H9 (cell line): ENCODE measurements at regions not wholly inside any gene's neighbourhood (a gene's known extent, or its start where the extent isn't known, plus 50 kb on each side); places are given as distances from the start of the nearest gene placed in this dataset.

Source experiments
- DNase-seq: peaks from one replicate; pipeline ENCODE4 v3.0.0-alpha.2; 2017
- H2AFZ ChIP-seq: one replicate; pipeline ENCODE4 v1.6.1; 2013; ENCODE audit warnings: mild to moderate bottlenecking, low read length, control low read depth, moderate library complexity
- H2AK5ac ChIP-seq: 2 replicates; pipeline ENCODE4 v1.6.1; 2013; ENCODE audit warnings: low read length, control low read depth, mixed read lengths; ENCODE audit not compliant: insufficient read length
- H2BK120ac ChIP-seq: one replicate; pipeline ENCODE4 v1.6.1; 2013; ENCODE audit warnings: low read depth, mild to moderate bottlenecking, low read length, control low read depth, inconsistent platforms; ENCODE audit not compliant: poor library complexity, severe bottlenecking
- H2BK12ac ChIP-seq: 2 replicates; pipeline ENCODE4 v1.6.1; 2013; ENCODE audit warnings: low read length, control low read depth, mixed read lengths, low read depth; ENCODE audit not compliant: insufficient read length
- H2BK15ac ChIP-seq: 2 replicates; pipeline ENCODE4 v1.6.1; 2013; ENCODE audit warnings: low read depth, low read length, control low read depth
- H2BK20ac ChIP-seq: one replicate; pipeline ENCODE4 v1.6.1; 2013; ENCODE audit warnings: low read depth, mild to moderate bottlenecking, low read length, control low read depth, inconsistent platforms; ENCODE audit not compliant: poor library complexity, severe bottlenecking
- H2BK5ac ChIP-seq: 2 replicates; pipeline ENCODE4 v1.6.1; 2013; ENCODE audit warnings: low read length, control low read depth, mixed read lengths; ENCODE audit not compliant: insufficient read length
- H3K14ac ChIP-seq: 2 replicates; pipeline ENCODE4 v1.6.1; 2013; ENCODE audit warnings: low read length, control low read depth; ENCODE audit not compliant: insufficient read depth
- H3K18ac ChIP-seq: 2 replicates; pipeline ENCODE4 v1.6.1; 2013; ENCODE audit warnings: low read depth, mild to moderate bottlenecking, mixed read lengths, low read length, control low read depth; ENCODE audit not compliant: insufficient read length
- H3K23ac ChIP-seq: 2 replicates; pipeline ENCODE4 v1.6.1; 2013; ENCODE audit warnings: low read length, control low read depth, mixed read lengths, low read depth; ENCODE audit not compliant: insufficient read length
- H3K23me2 ChIP-seq: 2 replicates; pipeline ENCODE4 v1.6.1; 2013; ENCODE audit warnings: low read depth, mild to moderate bottlenecking, mixed read lengths, low read length, control low read depth; ENCODE audit not compliant: insufficient read length, poor library complexity, severe bottlenecking
- H3K27ac ChIP-seq: 2 replicates; pipeline ENCODE4 v1.5.1; 2013; ENCODE audit warnings: low read length, control low read depth, mixed read lengths, low read depth; ENCODE audit not compliant: insufficient read length
- H3K27me3 ChIP-seq: 2 replicates; pipeline ENCODE4 v1.6.1; 2013; ENCODE audit warnings: low read length, control low read depth, inconsistent platforms; ENCODE audit not compliant: insufficient read depth
- H3K4ac ChIP-seq: 2 replicates; pipeline ENCODE4 v1.6.1; 2013; ENCODE audit warnings: low read depth, mild to moderate bottlenecking, control low read depth, inconsistent platforms, low read length, moderate library complexity
- H3K4me1 ChIP-seq: 2 replicates; pipeline ENCODE4 v1.6.1; 2013; ENCODE audit warnings: low read length, control low read depth, inconsistent platforms; ENCODE audit not compliant: insufficient read depth
- H3K4me2 ChIP-seq: 2 replicates; pipeline ENCODE4 v1.6.1; 2013; ENCODE audit warnings: low read length, control low read depth, mixed read lengths; ENCODE audit not compliant: insufficient read length, insufficient read depth
- H3K56ac ChIP-seq: 2 replicates; pipeline ENCODE4 v1.6.1; 2013; ENCODE audit warnings: low read depth, mild to moderate bottlenecking, mixed read lengths, low read length, control low read depth; ENCODE audit not compliant: insufficient read length
- H3K79me1 ChIP-seq: 2 replicates; pipeline ENCODE4 v1.6.1; 2013; ENCODE audit warnings: low read depth, mild to moderate bottlenecking, moderate library complexity, low read length, control low read depth, inconsistent platforms; ENCODE audit not compliant: insufficient read depth, poor library complexity, severe bottlenecking
- H3K79me2 ChIP-seq: 2 replicates; pipeline ENCODE4 v1.6.1; 2013; ENCODE audit warnings: low read length, control low read depth, inconsistent platforms; ENCODE audit not compliant: insufficient read depth
- H3K9ac ChIP-seq: 2 replicates; pipeline ENCODE4 v1.6.1; 2013; ENCODE audit warnings: low read length, control low read depth, mixed read lengths; ENCODE audit not compliant: insufficient read length; ENCODE audit errors: extremely low read depth
- H3K9me3 ChIP-seq: one replicate; pipeline ENCODE4 v1.6.1; 2013; ENCODE audit warnings: low read depth, low read length, inconsistent platforms; ENCODE audit not compliant: control insufficient read depth
- H3T11ph ChIP-seq: one replicate; pipeline ENCODE4 v1.6.1; 2013; ENCODE audit warnings: mild to moderate bottlenecking, low read length, control low read depth, inconsistent platforms
- H4K20me1 ChIP-seq: one replicate; pipeline ENCODE4 v1.6.1; 2013; ENCODE audit not compliant: control insufficient read depth, insufficient read length, insufficient read depth
- H4K5ac ChIP-seq: 2 replicates; pipeline ENCODE4 v1.6.1; 2013; ENCODE audit warnings: low read depth, mild to moderate bottlenecking, mixed read lengths, low read length, control low read depth; ENCODE audit not compliant: insufficient read length
- H4K8ac ChIP-seq: replicated peaks from 2 replicates; pipeline ENCODE4 v1.6.1; 2013; ENCODE audit warnings: low read length, control low read depth, mixed read lengths, low read depth; ENCODE audit not compliant: insufficient read length
- H4K91ac ChIP-seq: 2 replicates; pipeline ENCODE4 v1.6.1; 2013; ENCODE audit warnings: low read depth, mild to moderate bottlenecking, moderate library complexity, mixed read lengths, low read length, control low read depth; ENCODE audit not compliant: insufficient read length
- H3K27ac Mint-ChIP-seq, 3 experiments: 2 replicates in 2 of 3; 3 replicates in 1 of 3; pipeline ENCODE4 v1.8.0; 2020 to 2021; ENCODE audit warnings: mixed read lengths in 3 of 3, mild to moderate bottlenecking in 1 of 3, moderate library complexity in 1 of 3
- H3K27me3 Mint-ChIP-seq: 2 replicates; pipeline ENCODE4 v1.8.0; 2021; ENCODE audit warnings: low read depth, mild to moderate bottlenecking, moderate library complexity, mixed read lengths
- H3K36me3 Mint-ChIP-seq, 3 experiments: 2 replicates in 2 of 3; 3 replicates in 1 of 3; pipeline ENCODE4 v1.8.0; 2020 to 2021; ENCODE audit warnings: low read depth in 3 of 3, mixed read lengths in 3 of 3; ENCODE audit not compliant: insufficient read depth in 1 of 3
- H3K4me1 Mint-ChIP-seq, 2 experiments: 2 replicates each; pipeline ENCODE4 v1.8.0; 2020; ENCODE audit warnings: mixed read lengths in 2 of 2
- H3K4me3 Mint-ChIP-seq, 2 experiments: 2 replicates in 1 of 2; 3 replicates in 1 of 2; pipeline ENCODE4 v1.8.0; 2020 to 2021; ENCODE audit warnings: mild to moderate bottlenecking in 2 of 2, mixed read lengths in 2 of 2, moderate library complexity in 1 of 2
- H3K9me3 Mint-ChIP-seq, 2 experiments: 2 replicates in 1 of 2; 3 replicates in 1 of 2; pipeline ENCODE4 v1.8.0; 2020; ENCODE audit warnings: mild to moderate bottlenecking in 2 of 2, mixed read lengths in 2 of 2, moderate library complexity in 1 of 2
- CTCF ChIP-seq: fragments of 200-600 bp; sonication (generic); conservative IDR thresholded peaks from 3 replicates; pipeline ENCODE4 v1.8.0; 2021; ENCODE audit warnings: antibody characterized with exemption, mild to moderate bottlenecking
- WGBS: extraction: QIAGEN DNeasy Blood & Tissue Kit; methylation state at CpG from one replicate; pipeline ENCODE4 v1.1.7; 2013; ENCODE audit warnings: missing lambda C conversion rate, low lambda C conversion rate, mixed read lengths; ENCODE audit not compliant: insufficient read length; ENCODE audit errors: extremely low coverage; 5-methylcytosine and 5-hydroxymethylcytosine counted together

GRCh38 chr10:64040781-64041180, 519.6 kb downstream of the REEP3 start:
- no peak overlapping the region for H2AFZ ChIP-seq
- Mint-ChIP-seq H3K27me3 (no peaks in the 10 kb centered on the region; the same call in 1 of the 2 replicates), H3K4me3 (no peak overlapping the region), H3K27ac (no peak overlapping the region), H3K36me3 (no peaks in the 10 kb centered on the region), H3K9me3 (no peaks in the 10 kb centered on the region), H3K4me1 (peaks cover 4 to 5% of the 10 kb centered on the region in 2 experiments)
- no peaks in the 10 kb centered on the region for H3K9me3 ChIP-seq
- no peaks in the 10 kb centered on the region for H3K27me3 ChIP-seq
- no peak overlapping the region for H3K14ac ChIP-seq
- H2BK120ac ChIP-seq, result no peak overlapping the region
- H2BK20ac ChIP-seq, result no peak overlapping the region
- H3K18ac ChIP-seq, result no peak overlapping the region
- H3K23ac ChIP-seq, result no peak overlapping the region
- TF ChIP-seq CTCF, result no peak
- H2BK15ac ChIP-seq, result no peak overlapping the region
- H2AK5ac ChIP-seq, result no peak overlapping the region
- no peak overlapping the region for H2BK5ac ChIP-seq
- no peaks in the 10 kb centered on the region for H4K20me1 ChIP-seq
- whole genome bisulfite sequencing, result no CpG with 5 or more reads among the region's 2 CpGs
- H2BK12ac ChIP-seq, result no peak overlapping the region
- no peaks in the 10 kb centered on the region for H3K79me2 ChIP-seq
- H4K5ac ChIP-seq, result no peak overlapping the region
- H3K4me2 ChIP-seq, result no peak overlapping the region
- H3K4me1 ChIP-seq, result no peaks in the 10 kb centered on the region
- H3K9ac ChIP-seq, result no peak overlapping the region
- no peak overlapping the region for H3K4ac ChIP-seq
- no peak overlapping the region for H3K56ac ChIP-seq
- H3T11ph ChIP-seq, result no peak overlapping the region
- H3K27ac ChIP-seq, result no peak overlapping the region
- H3K23me2 ChIP-seq, result no peaks in the 10 kb centered on the region
- H3K79me1 ChIP-seq, result no peaks in the 10 kb centered on the region
- no peak overlapping the region for H4K91ac ChIP-seq
- DNase-seq, result no peak
- no peak overlapping the region for H4K8ac ChIP-seq
